ENCODE measurements at regions not wholly inside any gene's neighbourhood (a gene's known extent, or its start where the extent isn't known, plus 50 kb on each side); places are given as distances from the start of the nearest gene placed in this dataset.

DNA sequence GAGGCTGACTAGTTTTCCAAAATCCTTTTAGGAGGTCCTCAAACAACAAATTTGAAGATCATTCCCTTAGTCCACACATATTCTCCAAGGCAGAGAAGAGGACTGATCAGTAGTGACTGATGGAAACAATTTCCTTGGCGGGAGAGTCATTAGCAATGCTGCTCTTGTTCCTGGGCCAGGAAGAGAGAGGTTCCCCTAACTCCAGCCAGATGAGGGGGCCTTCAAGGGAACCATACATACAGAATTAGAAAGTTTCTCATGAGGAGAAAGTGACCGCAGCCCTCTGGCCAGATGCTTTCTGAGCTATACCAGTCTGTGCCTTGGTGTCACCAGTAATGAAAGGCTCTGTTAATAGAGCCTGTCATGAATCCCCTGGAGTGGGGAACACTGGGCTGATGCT lies 539.4 kb downstream of the BNC2 start:
- TF ChIP-seq, protein P1, sequence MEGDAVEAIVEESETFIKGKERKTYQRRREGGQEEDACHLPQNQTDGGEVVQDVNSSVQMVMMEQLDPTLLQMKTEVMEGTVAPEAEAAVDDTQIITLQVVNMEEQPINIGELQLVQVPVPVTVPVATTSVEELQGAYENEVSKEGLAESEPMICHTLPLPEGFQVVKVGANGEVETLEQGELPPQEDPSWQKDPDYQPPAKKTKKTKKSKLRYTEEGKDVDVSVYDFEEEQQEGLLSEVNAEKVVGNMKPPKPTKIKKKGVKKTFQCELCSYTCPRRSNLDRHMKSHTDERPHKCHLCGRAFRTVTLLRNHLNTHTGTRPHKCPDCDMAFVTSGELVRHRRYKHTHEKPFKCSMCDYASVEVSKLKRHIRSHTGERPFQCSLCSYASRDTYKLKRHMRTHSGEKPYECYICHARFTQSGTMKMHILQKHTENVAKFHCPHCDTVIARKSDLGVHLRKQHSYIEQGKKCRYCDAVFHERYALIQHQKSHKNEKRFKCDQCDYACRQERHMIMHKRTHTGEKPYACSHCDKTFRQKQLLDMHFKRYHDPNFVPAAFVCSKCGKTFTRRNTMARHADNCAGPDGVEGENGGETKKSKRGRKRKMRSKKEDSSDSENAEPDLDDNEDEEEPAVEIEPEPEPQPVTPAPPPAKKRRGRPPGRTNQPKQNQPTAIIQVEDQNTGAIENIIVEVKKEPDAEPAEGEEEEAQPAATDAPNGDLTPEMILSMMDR (IDR thresholded peaks at IDR 0.05), result no peak
- TF ChIP-seq, protein P2, sequence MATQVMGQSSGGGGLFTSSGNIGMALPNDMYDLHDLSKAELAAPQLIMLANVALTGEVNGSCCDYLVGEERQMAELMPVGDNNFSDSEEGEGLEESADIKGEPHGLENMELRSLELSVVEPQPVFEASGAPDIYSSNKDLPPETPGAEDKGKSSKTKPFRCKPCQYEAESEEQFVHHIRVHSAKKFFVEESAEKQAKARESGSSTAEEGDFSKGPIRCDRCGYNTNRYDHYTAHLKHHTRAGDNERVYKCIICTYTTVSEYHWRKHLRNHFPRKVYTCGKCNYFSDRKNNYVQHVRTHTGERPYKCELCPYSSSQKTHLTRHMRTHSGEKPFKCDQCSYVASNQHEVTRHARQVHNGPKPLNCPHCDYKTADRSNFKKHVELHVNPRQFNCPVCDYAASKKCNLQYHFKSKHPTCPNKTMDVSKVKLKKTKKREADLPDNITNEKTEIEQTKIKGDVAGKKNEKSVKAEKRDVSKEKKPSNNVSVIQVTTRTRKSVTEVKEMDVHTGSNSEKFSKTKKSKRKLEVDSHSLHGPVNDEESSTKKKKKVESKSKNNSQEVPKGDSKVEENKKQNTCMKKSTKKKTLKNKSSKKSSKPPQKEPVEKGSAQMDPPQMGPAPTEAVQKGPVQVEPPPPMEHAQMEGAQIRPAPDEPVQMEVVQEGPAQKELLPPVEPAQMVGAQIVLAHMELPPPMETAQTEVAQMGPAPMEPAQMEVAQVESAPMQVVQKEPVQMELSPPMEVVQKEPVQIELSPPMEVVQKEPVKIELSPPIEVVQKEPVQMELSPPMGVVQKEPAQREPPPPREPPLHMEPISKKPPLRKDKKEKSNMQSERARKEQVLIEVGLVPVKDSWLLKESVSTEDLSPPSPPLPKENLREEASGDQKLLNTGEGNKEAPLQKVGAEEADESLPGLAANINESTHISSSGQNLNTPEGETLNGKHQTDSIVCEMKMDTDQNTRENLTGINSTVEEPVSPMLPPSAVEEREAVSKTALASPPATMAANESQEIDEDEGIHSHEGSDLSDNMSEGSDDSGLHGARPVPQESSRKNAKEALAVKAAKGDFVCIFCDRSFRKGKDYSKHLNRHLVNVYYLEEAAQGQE (IDR thresholded peaks at IDR 0.05; ENCODE audit: insufficient read depth in 1 of 2, low read depth in 2 of 2, low read length in 1 of 2), result no peak
- TF ChIP-seq TCF7L2 (IDR thresholded peaks at IDR 0.05; ENCODE audit: low read depth, low read length) (no peak), POLR2AphosphoS5 (IDR thresholded peaks at IDR 0.05; ENCODE audit: low read depth, low read length) (no peak), SIN3A (IDR thresholded peaks at IDR 0.05; ENCODE audit: borderline replicate concordance, insufficient read depth, low read depth, low read length) (no peak)
